BE2C (cell line): ENCODE measurements at regions not wholly inside any gene's neighbourhood (a gene's known extent, or its start where the extent isn't known, plus 50 kb on each side); places are given as distances from the start of the nearest gene placed in this dataset.
A peak's percentile ranks its signal among the peaks of the same experiment; 100 is the strongest.
"Not testable (repeated sequence)": the region's sequence is repeated elsewhere in the genome, so short reads cannot be mapped to it uniquely, and the experiment has no call there.

Source experiments
- DNase-seq: peaks from one replicate; pipeline ENCODE4 v3.0.0-alpha.2; 2020
- H3K27me3 ChIP-seq: fragments of 250-450 bp; sonication (Bioruptor Pico); 2 replicates; pipeline ENCODE4 v1.5.1; 2020; ENCODE audit warnings: mild to moderate bottlenecking
- H3K36me3 ChIP-seq: fragments of 250-450 bp; sonication (Bioruptor Pico); 2 replicates; pipeline ENCODE4 v1.5.1; 2020; ENCODE audit warnings: mild to moderate bottlenecking
- H3K4me1 ChIP-seq: fragments of 250-450 bp; sonication (Bioruptor Pico); 2 replicates; pipeline ENCODE4 v1.5.1; 2020
- H3K4me3 ChIP-seq: 2 replicates; pipeline ENCODE4 v1.5.1; 2011; ENCODE audit warnings: low read depth, low read length
- H3K9me3 ChIP-seq: fragments of 250-450 bp; sonication (Bioruptor Pico); 2 replicates; pipeline ENCODE4 v1.5.1; 2020
- TF ChIP-seq, protein P1 (sequence below): IDR thresholded peaks from 2 replicates; pipeline ENCODE4 v1.5.1; 2012; ENCODE audit warnings: mild to moderate bottlenecking, low read depth, low read length

DNA sequence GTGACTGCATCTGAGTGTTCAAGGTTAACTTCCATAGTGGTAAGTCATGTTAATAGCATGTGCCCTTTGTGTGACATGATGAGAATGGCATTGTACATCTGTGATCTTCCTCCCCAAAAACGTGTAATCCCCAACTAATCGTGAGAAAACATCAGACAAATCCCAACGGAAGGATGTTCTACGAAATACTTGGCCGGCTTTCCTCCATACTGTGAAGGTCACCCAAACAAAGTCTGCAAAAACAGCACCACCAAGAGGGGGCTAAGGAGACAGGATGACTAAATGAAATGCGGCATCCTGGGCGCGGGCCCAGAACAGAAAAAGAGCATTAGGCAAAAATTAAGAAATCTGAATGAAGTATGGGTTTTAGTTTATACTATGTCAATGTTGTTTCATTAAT, 81.8 kb downstream of the MED10 start:
- TF ChIP-seq, protein P1, sequence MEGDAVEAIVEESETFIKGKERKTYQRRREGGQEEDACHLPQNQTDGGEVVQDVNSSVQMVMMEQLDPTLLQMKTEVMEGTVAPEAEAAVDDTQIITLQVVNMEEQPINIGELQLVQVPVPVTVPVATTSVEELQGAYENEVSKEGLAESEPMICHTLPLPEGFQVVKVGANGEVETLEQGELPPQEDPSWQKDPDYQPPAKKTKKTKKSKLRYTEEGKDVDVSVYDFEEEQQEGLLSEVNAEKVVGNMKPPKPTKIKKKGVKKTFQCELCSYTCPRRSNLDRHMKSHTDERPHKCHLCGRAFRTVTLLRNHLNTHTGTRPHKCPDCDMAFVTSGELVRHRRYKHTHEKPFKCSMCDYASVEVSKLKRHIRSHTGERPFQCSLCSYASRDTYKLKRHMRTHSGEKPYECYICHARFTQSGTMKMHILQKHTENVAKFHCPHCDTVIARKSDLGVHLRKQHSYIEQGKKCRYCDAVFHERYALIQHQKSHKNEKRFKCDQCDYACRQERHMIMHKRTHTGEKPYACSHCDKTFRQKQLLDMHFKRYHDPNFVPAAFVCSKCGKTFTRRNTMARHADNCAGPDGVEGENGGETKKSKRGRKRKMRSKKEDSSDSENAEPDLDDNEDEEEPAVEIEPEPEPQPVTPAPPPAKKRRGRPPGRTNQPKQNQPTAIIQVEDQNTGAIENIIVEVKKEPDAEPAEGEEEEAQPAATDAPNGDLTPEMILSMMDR = no peak
- Histone ChIP-seq H3K4me1 (no peaks in the 10 kb centered on the region), H3K36me3 (no peaks in the 10 kb centered on the region), H3K4me3 (no peak overlapping the region), H3K27me3 (no peaks in the 10 kb centered on the region), H3K9me3 (no peaks in the 10 kb centered on the region)
- DNase-seq = no peak

DNA sequence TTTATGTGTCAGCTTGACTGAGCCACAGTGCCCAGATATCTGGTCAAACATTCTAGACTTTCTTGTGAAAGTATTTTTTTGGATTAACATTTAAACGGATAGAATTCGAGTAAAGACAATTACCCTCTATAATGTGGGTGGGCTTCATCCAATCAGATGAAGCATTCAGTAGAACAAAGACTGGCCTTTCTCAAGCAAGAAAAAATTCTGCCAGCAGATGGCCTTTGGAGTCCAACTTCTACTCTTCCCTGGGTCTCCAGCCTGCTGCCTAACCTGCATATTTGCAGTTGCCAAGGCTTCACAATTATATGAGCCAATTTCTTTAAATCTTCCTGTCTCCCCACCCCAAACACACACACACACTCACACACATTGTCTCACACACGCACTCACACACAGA, 86.4 kb downstream of the MED10 start:
- Histone ChIP-seq H3K36me3 (no peaks in the 10 kb centered on the region), H3K9me3 (no peaks in the 10 kb centered on the region), H3K27me3 (no peaks in the 10 kb centered on the region), H3K4me3 (no peak overlapping the region), H3K4me1 (no peaks in the 10 kb centered on the region)
- TF ChIP-seq, protein P1 = peak; percentile 57
- peak; percentile 40 for DNase-seq

DNA sequence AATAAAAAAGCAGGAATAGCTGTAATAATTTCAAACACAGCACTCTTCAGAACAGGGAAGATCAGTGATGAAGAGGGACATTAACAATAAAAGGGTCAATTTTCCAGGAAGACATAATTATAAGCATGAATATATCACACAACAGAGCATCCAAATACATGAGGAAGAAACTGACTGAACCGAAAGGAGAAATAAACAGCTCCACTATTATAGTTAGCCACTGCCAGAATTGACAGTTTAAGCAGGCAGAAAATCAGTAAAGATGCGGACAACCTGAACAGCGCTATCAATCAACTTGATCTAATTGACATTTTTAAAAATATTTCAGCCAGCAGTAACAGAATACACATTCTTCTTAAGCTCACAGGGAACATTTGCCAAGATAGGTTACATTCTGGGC, 89.1 kb downstream of the MED10 start:
- Histone ChIP-seq H3K9me3 (no peaks in the 10 kb centered on the region), H3K4me3 (no peak overlapping the region), H3K4me1 (no peaks in the 10 kb centered on the region), H3K27me3 (no peaks in the 10 kb centered on the region), H3K36me3 (no peaks in the 10 kb centered on the region)
- TF ChIP-seq, protein P1 = no peak
- no peak for DNase-seq

DNA sequence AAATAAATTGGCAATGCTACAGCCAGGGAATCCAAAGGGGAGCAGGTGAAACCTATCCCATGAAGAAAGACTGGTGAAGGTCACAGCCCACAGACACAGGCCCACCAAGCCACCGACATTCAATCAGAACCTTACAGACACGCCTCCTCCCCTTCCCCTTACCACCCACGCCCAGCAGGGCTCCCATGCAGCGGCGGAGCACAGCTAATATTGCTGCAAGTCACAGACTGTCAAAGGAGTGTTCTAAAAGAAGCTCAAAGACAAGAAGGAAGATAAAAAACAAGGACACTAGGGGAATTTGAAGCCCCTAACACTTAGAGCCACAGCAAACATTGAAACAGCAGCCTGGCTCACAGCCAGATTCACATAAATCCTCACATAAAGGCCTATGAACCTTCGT, 91.2 kb downstream of the MED10 start:
- no peaks in the 10 kb centered on the region for H3K36me3 ChIP-seq
- no peak overlapping the region for H3K4me3 ChIP-seq
- H3K4me1 ChIP-seq = no peaks in the 10 kb centered on the region
- no peaks in the 10 kb centered on the region for H3K9me3 ChIP-seq
- TF ChIP-seq, protein P1 = no peak
- DNase-seq = no peak
- no peaks in the 10 kb centered on the region for H3K27me3 ChIP-seq

DNA sequence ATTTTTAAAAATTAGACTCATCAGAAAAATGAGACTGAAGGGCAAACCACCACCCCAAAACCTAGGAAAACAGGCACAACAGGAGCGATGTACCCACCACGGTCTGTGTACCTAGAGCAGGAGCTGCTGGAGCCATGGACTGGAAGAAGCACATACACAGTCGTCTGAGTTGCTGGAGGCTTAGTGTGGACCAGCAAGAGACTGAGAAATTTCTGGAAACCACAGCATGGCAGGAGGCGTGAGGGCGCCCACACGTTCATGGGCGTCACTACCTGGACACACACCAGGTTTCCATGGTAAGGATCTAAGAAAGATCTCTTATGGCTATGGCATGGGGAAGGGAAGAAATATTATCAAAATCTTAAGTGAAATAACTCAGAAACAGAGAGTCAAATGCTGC, 91.9 kb downstream of the MED10 start:
- H3K9me3 ChIP-seq = no peaks in the 10 kb centered on the region
- DNase-seq = no peak
- H3K36me3 ChIP-seq = no peaks in the 10 kb centered on the region
- H3K27me3 ChIP-seq = no peaks in the 10 kb centered on the region
- TF ChIP-seq, protein P1 = no peak
- H3K4me3 ChIP-seq = no peak overlapping the region
- H3K4me1 ChIP-seq = no peaks in the 10 kb centered on the region

DNA sequence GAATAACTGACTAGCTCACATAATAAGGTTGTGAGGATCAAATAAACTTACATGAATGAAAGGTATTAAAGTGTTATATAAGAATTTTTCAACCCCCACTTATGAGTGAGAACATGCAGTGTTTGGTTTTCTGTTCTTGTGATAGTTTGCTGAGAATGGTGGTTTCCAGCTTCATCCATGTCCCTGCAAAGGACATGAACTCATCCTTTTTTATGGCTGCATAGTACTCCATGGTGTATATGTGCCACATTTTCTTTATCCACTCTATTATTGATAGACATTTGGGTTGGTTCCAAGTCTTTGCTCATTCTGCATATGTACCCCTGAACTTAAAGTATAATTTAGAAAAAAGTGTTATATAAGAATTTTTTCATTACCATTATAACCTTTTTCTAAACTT, 93.9 kb downstream of the MED10 start:
- not testable (repeated sequence) for H3K9me3 ChIP-seq, H3K4me3 ChIP-seq, H3K27me3 ChIP-seq, H3K36me3 ChIP-seq, H3K4me1 ChIP-seq, DNase-seq

DNA sequence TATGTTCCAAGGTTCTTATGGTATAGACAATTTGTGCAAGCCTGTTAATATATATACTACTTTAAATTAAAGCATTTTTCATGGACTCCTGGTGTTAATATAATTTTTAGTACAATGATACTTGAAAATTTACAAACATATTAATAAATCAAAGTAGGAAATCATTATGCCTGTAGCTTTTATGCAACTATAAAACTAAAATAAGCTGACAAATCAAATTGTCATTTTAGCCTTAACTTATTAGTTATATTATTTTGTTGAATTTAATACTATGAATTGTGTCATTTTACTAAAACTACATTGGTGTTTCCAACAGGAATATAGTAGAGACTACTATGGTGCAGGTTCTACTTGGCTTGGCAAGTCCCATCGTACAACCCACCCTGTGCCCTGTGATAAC, 96.0 kb downstream of the MED10 start:
- no peak for DNase-seq
- no peak overlapping the region for H3K4me3 ChIP-seq
- TF ChIP-seq, protein P1 = no peak
- no peaks in the 10 kb centered on the region for H3K4me1 ChIP-seq
- H3K9me3 ChIP-seq = no peaks in the 10 kb centered on the region
- H3K27me3 ChIP-seq = no peaks in the 10 kb centered on the region
- H3K36me3 ChIP-seq = no peaks in the 10 kb centered on the region
